Neural progenitor cell (in vitro differentiated cells): ENCODE measurements at regions not wholly inside any gene's neighbourhood (a gene's known extent, or its start where the extent isn't known, plus 50 kb on each side); places are given as distances from the start of the nearest gene placed in this dataset.

Experiments used
- DNase-seq: peaks from one replicate; pipeline ENCODE4 v3.0.0-alpha.2; 2016; ENCODE audit warnings: low spot score
- H2AFZ ChIP-seq: fragments of 200-600 bp; sonication (generic); replicated peaks from 2 replicates; pipeline ENCODE4 v1.6.1; 2016; ENCODE audit warnings: antibody characterized with exemption
- H3F3A ChIP-seq: fragments of 200-600 bp; sonication (generic); 2 replicates; pipeline ENCODE4 v1.6.1; 2016; ENCODE audit warnings: antibody characterized with exemption, low read depth
- H3K27ac ChIP-seq: fragments of 200-600 bp; sonication (generic); 2 replicates; pipeline ENCODE4 v1.5.1; 2016; ENCODE audit warnings: mild to moderate bottlenecking
- H3K27me3 ChIP-seq: fragments of 200-600 bp; sonication (generic); 2 replicates; pipeline ENCODE4 v1.6.1; 2016; ENCODE audit warnings: mild to moderate bottlenecking, moderate library complexity
- H3K36me3 ChIP-seq: fragments of 200-600 bp; sonication (generic); 2 replicates; pipeline ENCODE4 v1.5.1; 2016
- H3K4me1 ChIP-seq: fragments of 200-600 bp; sonication (generic); 2 replicates; pipeline ENCODE4 v1.6.1; 2016; ENCODE audit warnings: mixed run types
- H3K4me2 ChIP-seq: fragments of 200-600 bp; sonication (generic); 2 replicates; pipeline ENCODE4 v1.6.1; 2016
- H3K4me3 ChIP-seq: fragments of 200-600 bp; sonication (generic); 2 replicates; pipeline ENCODE4 v1.5.1; 2016
- H3K79me2 ChIP-seq: fragments of 200-600 bp; sonication (generic); 2 replicates; pipeline ENCODE4 v1.6.1; 2016; ENCODE audit warnings: low read depth
- H3K9ac ChIP-seq: fragments of 200-600 bp; sonication (generic); 2 replicates; pipeline ENCODE4 v1.6.1; 2016
- H3K9me3 ChIP-seq: fragments of 200-600 bp; sonication (generic); 2 replicates; pipeline ENCODE4 v1.5.1; 2016; ENCODE audit warnings: low read depth
- H4K20me1 ChIP-seq: fragments of 200-600 bp; sonication (generic); 2 replicates; pipeline ENCODE4 v1.6.1; 2016; ENCODE audit warnings: low read depth
- H3K27ac Mint-ChIP-seq: 3 replicates; pipeline ENCODE4 v1.8.0; 2021; ENCODE audit warnings: mixed read lengths
- H3K27me3 Mint-ChIP-seq: 2 replicates; pipeline ENCODE4 v1.8.0; 2022; ENCODE audit warnings: low read depth, mild to moderate bottlenecking, inconsistent platforms, moderate library complexity, mixed read lengths; ENCODE audit not compliant: insufficient read depth
- H3K36me3 Mint-ChIP-seq: 3 replicates; pipeline ENCODE4 v1.8.0; 2021; ENCODE audit warnings: mixed read lengths
- H3K4me1 Mint-ChIP-seq: 3 replicates; pipeline ENCODE4 v1.8.0; 2021; ENCODE audit warnings: mixed read lengths
- H3K4me3 Mint-ChIP-seq: 3 replicates; pipeline ENCODE4 v1.8.0; 2021; ENCODE audit warnings: mild to moderate bottlenecking, moderate library complexity, mixed read lengths
- H3K9me3 Mint-ChIP-seq: 3 replicates; pipeline ENCODE4 v1.8.0; 2020; ENCODE audit warnings: mixed read lengths
- EZH2 ChIP-seq: fragments of 200-600 bp; sonication (generic); IDR thresholded peaks from 2 replicates; pipeline ENCODE4 v1.6.1; 2017; ENCODE audit warnings: antibody characterized with exemption, mild to moderate bottlenecking, moderate library complexity
- EZH2phosphoT487 ChIP-seq: fragments of 200-600 bp; sonication (generic); IDR thresholded peaks from 2 replicates; pipeline ENCODE4 v1.6.1; 2017; ENCODE audit warnings: antibody characterized with exemption
- TF ChIP-seq, protein P1 (sequence below): fragments of 200-600 bp; sonication (generic); IDR thresholded peaks from 2 replicates; pipeline ENCODE4 v1.5.1; 2017; ENCODE audit warnings: antibody characterized with exemption, mild to moderate bottlenecking

DNA sequence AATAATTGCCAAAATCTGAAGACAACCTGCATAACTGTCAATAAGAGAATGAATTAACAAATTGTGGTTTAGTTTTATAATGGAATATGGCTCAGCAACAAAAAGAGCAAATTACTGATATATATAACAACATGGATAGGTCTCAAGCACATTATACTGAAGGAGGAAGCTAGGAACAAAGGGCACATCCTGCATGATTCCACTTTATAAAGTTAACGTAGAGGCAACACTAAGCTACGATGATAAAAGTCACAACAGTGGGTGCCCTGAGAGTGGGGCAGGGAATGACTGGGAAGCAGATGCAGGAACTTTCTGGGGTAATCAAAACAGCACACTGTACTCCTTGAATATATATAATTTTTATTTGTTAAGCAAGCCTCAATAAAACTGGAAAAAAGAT, 165.2 kb downstream of the RMI1 start:
- Histone ChIP-seq H3K4me3 (no peak overlapping the region), H3K79me2 (no peaks in the 10 kb centered on the region), H3K4me2 (no peak overlapping the region), H2AFZ (no peak overlapping the region), H3K9ac (no peak overlapping the region), H3K36me3 (no peaks in the 10 kb centered on the region), H3K27ac (no peak overlapping the region), H3F3A (no peaks in the 10 kb centered on the region), H3K9me3 (no peaks in the 10 kb centered on the region), H3K4me1 (peaks cover 21% of the 10 kb centered on the region), H3K27me3 (peaks cover 82% of the 10 kb centered on the region), H4K20me1 (no peaks in the 10 kb centered on the region)
- H3K36me3 Mint-ChIP-seq, result no peaks in the 10 kb centered on the region
- peaks cover 10% of the 10 kb centered on the region for H3K27me3 Mint-ChIP-seq
- H3K27ac Mint-ChIP-seq, result no peak overlapping the region
- TF ChIP-seq, protein P1, sequence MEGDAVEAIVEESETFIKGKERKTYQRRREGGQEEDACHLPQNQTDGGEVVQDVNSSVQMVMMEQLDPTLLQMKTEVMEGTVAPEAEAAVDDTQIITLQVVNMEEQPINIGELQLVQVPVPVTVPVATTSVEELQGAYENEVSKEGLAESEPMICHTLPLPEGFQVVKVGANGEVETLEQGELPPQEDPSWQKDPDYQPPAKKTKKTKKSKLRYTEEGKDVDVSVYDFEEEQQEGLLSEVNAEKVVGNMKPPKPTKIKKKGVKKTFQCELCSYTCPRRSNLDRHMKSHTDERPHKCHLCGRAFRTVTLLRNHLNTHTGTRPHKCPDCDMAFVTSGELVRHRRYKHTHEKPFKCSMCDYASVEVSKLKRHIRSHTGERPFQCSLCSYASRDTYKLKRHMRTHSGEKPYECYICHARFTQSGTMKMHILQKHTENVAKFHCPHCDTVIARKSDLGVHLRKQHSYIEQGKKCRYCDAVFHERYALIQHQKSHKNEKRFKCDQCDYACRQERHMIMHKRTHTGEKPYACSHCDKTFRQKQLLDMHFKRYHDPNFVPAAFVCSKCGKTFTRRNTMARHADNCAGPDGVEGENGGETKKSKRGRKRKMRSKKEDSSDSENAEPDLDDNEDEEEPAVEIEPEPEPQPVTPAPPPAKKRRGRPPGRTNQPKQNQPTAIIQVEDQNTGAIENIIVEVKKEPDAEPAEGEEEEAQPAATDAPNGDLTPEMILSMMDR, result no peak
- TF ChIP-seq EZH2phosphoT487 (no peak), EZH2 (no peak)
- H3K4me1 Mint-ChIP-seq, result peaks cover 12% of the 10 kb centered on the region
- no peak for DNase-seq
- no peak overlapping the region for H3K4me3 Mint-ChIP-seq
- H3K9me3 Mint-ChIP-seq, result no peaks in the 10 kb centered on the region

DNA sequence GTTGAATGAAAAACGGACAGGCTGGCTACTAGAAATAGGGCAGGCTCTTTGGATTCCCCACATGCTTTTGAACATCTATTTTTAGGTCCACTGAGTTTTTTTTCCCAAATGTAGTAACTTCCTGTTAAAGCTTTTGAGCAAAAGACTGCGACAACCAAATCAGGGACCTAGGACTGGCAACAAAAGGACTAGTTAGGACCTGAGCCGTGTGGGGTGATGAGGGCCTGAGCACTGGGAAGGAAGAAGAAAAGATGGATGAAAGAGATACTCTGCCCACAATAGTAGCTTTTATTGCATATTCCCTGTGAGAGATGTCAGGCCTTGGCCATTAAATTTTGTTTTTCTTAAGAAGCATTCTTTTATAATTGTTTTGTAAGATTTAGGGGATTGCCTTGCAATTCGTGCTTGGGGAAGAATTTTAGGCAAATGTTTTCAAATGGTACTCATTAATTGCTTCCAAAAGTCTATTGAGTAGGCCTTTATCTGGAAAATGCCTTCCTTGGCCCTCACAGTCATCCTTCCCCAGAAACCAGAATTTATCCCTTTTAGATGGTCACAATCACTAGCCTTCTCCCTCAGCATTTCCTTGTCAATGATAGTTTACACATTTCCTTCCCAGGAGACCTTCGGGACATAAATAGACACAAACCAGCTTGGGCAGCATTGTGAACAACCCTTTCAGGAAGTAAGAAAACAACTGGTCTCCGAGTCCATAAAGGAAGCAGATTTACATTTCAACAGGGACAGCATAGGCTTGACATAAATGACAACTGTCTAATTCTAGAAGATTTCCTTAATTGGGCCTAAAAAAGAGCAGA, 166.5 kb downstream of the RMI1 start:
- Histone ChIP-seq H2AFZ (no peak overlapping the region), H3K4me2 (no peak overlapping the region)

DNA sequence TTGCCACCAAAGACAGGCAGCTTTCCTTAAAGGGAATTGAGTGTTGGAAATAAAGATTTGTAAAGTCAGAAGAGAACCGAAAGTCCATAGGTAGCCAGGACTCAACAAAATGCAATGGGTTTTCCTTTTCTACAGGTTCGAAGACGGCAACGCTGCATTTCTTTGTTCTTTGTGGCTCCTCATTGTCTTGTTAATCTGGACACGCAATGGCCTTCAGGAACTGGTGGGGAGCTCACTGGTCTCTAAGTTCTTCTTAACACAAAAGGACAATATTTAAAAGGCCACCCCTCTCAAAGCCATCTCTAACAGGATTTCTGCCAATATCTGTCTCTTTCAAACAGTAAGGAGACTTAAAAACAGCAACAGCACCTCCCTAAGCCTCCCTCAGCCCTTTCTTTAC, 170.6 kb downstream of the RMI1 start:
- DNase-seq, result peak; percentile 53
- Histone ChIP-seq H2AFZ (no peak overlapping the region), H3K27me3 (peaks cover 87% of the 10 kb centered on the region), H3K9ac (no peak overlapping the region), H3K36me3 (no peaks in the 10 kb centered on the region), H3F3A (peaks cover 9% of the 10 kb centered on the region), H3K9me3 (no peaks in the 10 kb centered on the region), H3K4me3 (no peak overlapping the region), H3K79me2 (no peaks in the 10 kb centered on the region), H4K20me1 (no peaks in the 10 kb centered on the region), H3K27ac (no peak overlapping the region), H3K4me2 (peak overlapping the region; percentile 37), H3K4me1 (peaks cover 21% of the 10 kb centered on the region)
- TF ChIP-seq EZH2phosphoT487 (no peak), EZH2 (no peak)
- TF ChIP-seq, protein P1, result no peak
- Mint-ChIP-seq H3K9me3 (no peaks in the 10 kb centered on the region), H3K36me3 (no peaks in the 10 kb centered on the region), H3K4me1 (peaks cover 8% of the 10 kb centered on the region), H3K27ac (no peak overlapping the region), H3K27me3 (peaks cover 2% of the 10 kb centered on the region), H3K4me3 (no peak overlapping the region)

More for the DNA sequence above, 166.5 kb downstream of the RMI1 start:
- Histone ChIP-seq H4K20me1 (no peaks in the 10 kb centered on the region), H3K4me3 (no peak overlapping the region), H3K9ac (no peak overlapping the region), H3K9me3 (no peaks in the 10 kb centered on the region), H3K27me3 (peaks cover 82% of the 10 kb centered on the region), H3K4me1 (peaks cover 21% of the 10 kb centered on the region), H3F3A (peaks cover 9% of the 10 kb centered on the region), H3K36me3 (no peaks in the 10 kb centered on the region), H3K79me2 (no peaks in the 10 kb centered on the region), H3K27ac (no peak overlapping the region)
- Mint-ChIP-seq H3K4me3 (no peak overlapping the region), H3K36me3 (no peaks in the 10 kb centered on the region), H3K27ac (peak overlapping the region; percentile 60), H3K27me3 (peaks cover 4% of the 10 kb centered on the region), H3K4me1 (peaks cover 8% of the 10 kb centered on the region), H3K9me3 (no peaks in the 10 kb centered on the region)
- TF ChIP-seq EZH2phosphoT487 (no peak), EZH2 (no peak)
- TF ChIP-seq, protein P1, result no peak
- no peak for DNase-seq
